ENCODE measurements at regions not wholly inside any gene's neighbourhood (a gene's known extent, or its start where the extent isn't known, plus 50 kb on each side); places are given as distances from the start of the nearest gene placed in this dataset.

GRCh38 chr5:107313098-107313497 is 357.6 kb downstream of the EFNA5 start:
- no peak for DNase-seq (ENCODE audit: low spot score)
- 84% methylated on average over 3 of the region's 3 CpGs for WGBS
- Histone ChIP-seq H3K4me3 (ENCODE audit: low read depth in 1 of 3, low read length in 3 of 3) (no peak overlapping the region), H3K9ac (ENCODE audit: low read depth in 1 of 2, low read length in 2 of 2) (no peak overlapping the region), H3K27me3 (ENCODE audit: control insufficient read depth in 4 of 4, insufficient read depth in 4 of 4, low read length in 3 of 4) (peaks cover 0 to 2% (median 0%) of the 10 kb centered on the region in 4 donors), H3K9me3 (ENCODE audit: control insufficient read depth in 4 of 4, low read length in 3 of 4) (no peaks in the 10 kb centered on the region), H3K4me1 (ENCODE audit: control insufficient read depth in 4 of 4, insufficient read depth in 4 of 4, low read length in 3 of 4) (no peaks in the 10 kb centered on the region), H3K36me3 (ENCODE audit: control insufficient read depth in 4 of 4, insufficient read depth in 3 of 4, low read depth in 1 of 4, low read length in 3 of 4) (no peaks in the 10 kb centered on the region), H3K27ac (ENCODE audit: low read depth in 1 of 2, low read length in 2 of 2) (no peak overlapping the region)
- TF ChIP-seq ZBTB33 (IDR thresholded peaks at IDR 0.05) (no peak), FOXA1 (IDR thresholded peaks at IDR 0.05) (no peak), REST (IDR thresholded peaks at IDR 0.05) (no peak)

- DNase-seq (ENCODE audit: low spot score) = no peak
- no peak overlapping the region for H3K27ac ChIP-seq (ENCODE audit: low read depth in 1 of 2, low read length in 2 of 2)
- no peak overlapping the region for H3K4me3 ChIP-seq (ENCODE audit: low read depth in 1 of 3, low read length in 3 of 3)
- WGBS = 51% methylated on average over 1 of the region's 1 CpG
- H3K27me3 ChIP-seq (ENCODE audit: control insufficient read depth in 4 of 4, insufficient read depth in 4 of 4, low read length in 3 of 4) = no peaks in the 10 kb centered on the region
- no peaks in the 10 kb centered on the region for H3K36me3 ChIP-seq (ENCODE audit: control insufficient read depth in 4 of 4, insufficient read depth in 3 of 4, low read depth in 1 of 4, low read length in 3 of 4)
- H3K9ac ChIP-seq (ENCODE audit: low read depth in 1 of 2, low read length in 2 of 2) = no peak overlapping the region
- H3K4me1 ChIP-seq (ENCODE audit: control insufficient read depth in 4 of 4, insufficient read depth in 4 of 4, low read length in 3 of 4) = no peaks in the 10 kb centered on the region
- no peak for TF ChIP-seq JUND (IDR thresholded peaks at IDR 0.05)
- no peak for TF ChIP-seq CTCF (IDR thresholded peaks at IDR 0.05; ENCODE audit: low read depth, low read length, missing input control)
- no peak for TF ChIP-seq EGR1 (IDR thresholded peaks at IDR 0.05; ENCODE audit: low read depth in 2 of 2)
- no peak for TF ChIP-seq HNF4A (conservative IDR thresholded peaks at IDR 0.05)
- TF ChIP-seq REST (IDR thresholded peaks at IDR 0.05) = no peak
- no peak for TF ChIP-seq MAX (IDR thresholded peaks at IDR 0.05)
- no peak for TF ChIP-seq GABPA (IDR thresholded peaks at IDR 0.05 in 1 of 2, conservative IDR thresholded peaks at IDR 0.05 in 1 of 2)
- no peak for TF ChIP-seq RXRA (IDR thresholded peaks at IDR 0.05)
- no peak for TF ChIP-seq YY1 (IDR thresholded peaks at IDR 0.05)
- TF ChIP-seq ZBTB33 (IDR thresholded peaks at IDR 0.05) = no peak
- no peak for TF ChIP-seq HNF4G (IDR thresholded peaks at IDR 0.05)
- TF ChIP-seq NR2F2 (IDR thresholded peaks at IDR 0.05) = no peak
- no peak for TF ChIP-seq TAF1 (conservative IDR thresholded peaks at IDR 0.05)
- TF ChIP-seq RAD21 (IDR thresholded peaks at IDR 0.05) = no peak
- no peak for TF ChIP-seq FOXA1 (IDR thresholded peaks at IDR 0.05)
- no peak for TF ChIP-seq SP1 (IDR thresholded peaks at IDR 0.05)
- TF ChIP-seq ATF3 (IDR thresholded peaks at IDR 0.05) = no peak
- TF ChIP-seq FOXA2 (IDR thresholded peaks at IDR 0.05) = no peak
- H3K9me3 ChIP-seq (ENCODE audit: control insufficient read depth in 4 of 4, low read length in 3 of 4) = no peaks in the 10 kb centered on the region
These were observed 360.6 kb downstream of the EFNA5 start for GRCh38 chr5:107310181-107310580.

Measured in liver (tissue), 8 donors.